SK-N-SH treated with all-trans-retinoic acid at 6 μM for 48 hours (cell line): ENCODE measurements at regions not wholly inside any gene's neighbourhood (a gene's known extent, or its start where the extent isn't known, plus 50 kb on each side); places are given as distances from the start of the nearest gene placed in this dataset.

Experiments used
- ATAC-seq: fragments of 200-7000 bp; cut with Tn5 transposase; 3 replicates; pipeline ENCODE4 v1.9.1; 2020; ENCODE audit warnings: mild to moderate bottlenecking, moderate library complexity
- ARNTL ChIP-seq: fragments of 450-650 bp; formaldehyde crosslinking; IDR thresholded peaks from 2 replicates; pipeline ENCODE4 v1.5.0; 2020; ENCODE audit warnings: low read depth, mild to moderate bottlenecking, moderate library complexity, borderline replicate concordance
- BACH2 ChIP-seq: fragments of 250-450 bp; sonication (Bioruptor Pico); IDR thresholded peaks from 2 replicates; pipeline ENCODE4 v1.9.0; 2021; ENCODE audit warnings: mild to moderate bottlenecking, borderline replicate concordance
- CREB5 ChIP-seq: fragments of 250-450 bp; sonication (Bioruptor Pico); IDR thresholded peaks from 2 replicates; pipeline ENCODE4 v1.5.1; 2020; ENCODE audit warnings: low read depth, mild to moderate bottlenecking, moderate library complexity
- CSDC2 ChIP-seq: fragments of 250-450 bp; sonication (Bioruptor Pico); IDR thresholded peaks from 2 replicates; pipeline ENCODE4 v1.5.0; 2020; ENCODE audit warnings: mild to moderate bottlenecking, moderate library complexity
- CSRNP3 ChIP-seq: fragments of 250-450 bp; sonication (Bioruptor Pico); IDR thresholded peaks from 2 replicates; pipeline ENCODE4 v1.5.1; 2021; ENCODE audit warnings: mild to moderate bottlenecking, moderate library complexity
- ESRRG ChIP-seq: fragments of 250-450 bp; sonication (Bioruptor Pico); IDR thresholded peaks from 2 replicates; pipeline ENCODE4 v1.6.1; 2021; ENCODE audit warnings: mild to moderate bottlenecking
- GLIS3 ChIP-seq: fragments of 250-450 bp; sonication (Bioruptor Pico); IDR thresholded peaks from 2 replicates; pipeline ENCODE4 v1.5.0; 2020; ENCODE audit warnings: mild to moderate bottlenecking, moderate library complexity
- ISL1 ChIP-seq: fragments of 250-450 bp; sonication (Bioruptor Pico); IDR thresholded peaks from 2 replicates; pipeline ENCODE4 v2.1.2; 2022; ENCODE audit warnings: mild to moderate bottlenecking, moderate library complexity
- OSR1 ChIP-seq: fragments of 250-450 bp; sonication (Bioruptor Pico); IDR thresholded peaks from 2 replicates; pipeline ENCODE4 v1.8.0; 2022; ENCODE audit warnings: moderate library complexity, mild to moderate bottlenecking, inconsistent platforms
- PATZ1 ChIP-seq: fragments of 250-450 bp; sonication (Bioruptor Pico); IDR thresholded peaks from 2 replicates; pipeline ENCODE4 v1.8.0; 2020; ENCODE audit warnings: mild to moderate bottlenecking, moderate library complexity, borderline replicate concordance
- POU6F1 ChIP-seq: fragments of 250-450 bp; sonication (Bioruptor Pico); IDR thresholded peaks from 2 replicates; pipeline ENCODE4 v1.8.0; 2021; ENCODE audit warnings: low read depth, mild to moderate bottlenecking, moderate library complexity, borderline replicate concordance
- PPARA ChIP-seq: fragments of 250-450 bp; sonication (Bioruptor Pico); IDR thresholded peaks from 2 replicates; pipeline ENCODE4 v1.5.0; 2020; ENCODE audit warnings: mild to moderate bottlenecking, borderline replicate concordance
- RARB ChIP-seq: fragments of 250-450 bp; sonication (Bioruptor Pico); IDR thresholded peaks from 2 replicates; pipeline ENCODE4 v1.8.0; 2021; ENCODE audit warnings: mild to moderate bottlenecking, moderate library complexity
- SNAI2 ChIP-seq: fragments of 250-450 bp; sonication (Bioruptor Pico); IDR thresholded peaks from 2 replicates; pipeline ENCODE4 v1.5.0; 2020; ENCODE audit warnings: mild to moderate bottlenecking, moderate library complexity
- TCF4 ChIP-seq: fragments of 250-450 bp; sonication (Bioruptor Pico); IDR thresholded peaks from 2 replicates; pipeline ENCODE4 v1.8.0; 2021; ENCODE audit warnings: mild to moderate bottlenecking, moderate library complexity, borderline replicate concordance
- TSHZ2 ChIP-seq: fragments of 250-450 bp; sonication (Bioruptor Pico); IDR thresholded peaks from 2 replicates; pipeline ENCODE4 v1.5.0; 2020; ENCODE audit warnings: mild to moderate bottlenecking, moderate library complexity
- ZC3H10 ChIP-seq: fragments of 250-450 bp; sonication (Bioruptor Pico); IDR thresholded peaks from 2 replicates; pipeline ENCODE4 v1.5.1; 2021; ENCODE audit warnings: mild to moderate bottlenecking, moderate library complexity
- ZFP3 ChIP-seq: fragments of 250-450 bp; sonication (Bioruptor Pico); IDR thresholded peaks from 2 replicates; pipeline ENCODE4 v1.5.0; 2020; ENCODE audit warnings: mild to moderate bottlenecking, moderate library complexity
- ZFP30 ChIP-seq: fragments of 450-650 bp; formaldehyde crosslinking; IDR thresholded peaks from 2 replicates; pipeline ENCODE4 v1.5.0; 2022; ENCODE audit warnings: mild to moderate bottlenecking, moderate library complexity
- ZNF565 ChIP-seq: fragments of 450-650 bp; formaldehyde crosslinking; conservative IDR thresholded peaks from 2 replicates; pipeline ENCODE4 v1.5.0; 2020; ENCODE audit warnings: low read depth, mild to moderate bottlenecking, moderate library complexity
- ZNF70 ChIP-seq: fragments of 450-650 bp; formaldehyde crosslinking; IDR thresholded peaks from 2 replicates; pipeline ENCODE4 v1.5.0; 2020; ENCODE audit warnings: mild to moderate bottlenecking, moderate library complexity
- ZNF8 ChIP-seq: fragments of 450-650 bp; formaldehyde crosslinking; IDR thresholded peaks from 2 replicates; pipeline ENCODE4 v1.5.0; 2020; ENCODE audit warnings: mild to moderate bottlenecking, moderate library complexity

- TF ChIP-seq CSRNP3 (CRISPR knock-in tag) (no peak), ZFP3 (CRISPR knock-in tag) (no peak), SNAI2 (no peak), ESRRG (no peak), PPARA (no peak), BACH2 (CRISPR knock-in tag) (no peak), POU6F1 (CRISPR knock-in tag) (no peak), ZFP30 (CRISPR knock-in tag) (no peak), ISL1 (CRISPR knock-in tag) (no peak), ZNF565 (CRISPR knock-in tag) (no peak)
- no peak for ATAC-seq
Measured at GRCh38 chr1:208788013-208788540, 543.9 kb upstream of the PLXNA2 start.

- ATAC-seq, result peak; percentile 88
- TF ChIP-seq CSDC2 (CRISPR knock-in tag) (0 out of 2 replicates have a peak, but pooled peaks have one; percentile 72), PPARA (no peak), RARB (CRISPR knock-in tag) (no peak), ZNF8 (CRISPR knock-in tag) (no peak)
Measured at GRCh38 chr1:208791456-208791855, 547.3 kb upstream of the PLXNA2 start.

GRCh38 chr1:208793861-208794345 is 549.7 kb upstream of the PLXNA2 start:
- no peak for ATAC-seq
- TF ChIP-seq CSRNP3 (CRISPR knock-in tag) (no peak), TSHZ2 (CRISPR knock-in tag) (no peak), TCF4 (CRISPR knock-in tag) (no peak)
- TF ChIP-seq, all 23 proteins: peak for 0

GRCh38 chr1:208799186-208799585 is 555.0 kb upstream of the PLXNA2 start:
- no peak for ATAC-seq
- TF ChIP-seq TCF4 (CRISPR knock-in tag), result no peak
- no peak for TF ChIP-seq ZNF565 (CRISPR knock-in tag)
- TF ChIP-seq GLIS3 (CRISPR knock-in tag), result no peak
- no peak for TF ChIP-seq ZC3H10
- TF ChIP-seq ZFP30 (CRISPR knock-in tag), result no peak
- TF ChIP-seq CREB5 (CRISPR knock-in tag), result no peak
- TF ChIP-seq CSDC2 (CRISPR knock-in tag), result no peak
- no peak for TF ChIP-seq ARNTL
- TF ChIP-seq RARB (CRISPR knock-in tag), result no peak
- TF ChIP-seq ZNF70 (CRISPR knock-in tag), result no peak
- TF ChIP-seq ESRRG, result no peak
- no peak for TF ChIP-seq CSRNP3 (CRISPR knock-in tag)
- no peak for TF ChIP-seq OSR1 (CRISPR knock-in tag)
- no peak for TF ChIP-seq ISL1 (CRISPR knock-in tag)
- TF ChIP-seq PATZ1 (CRISPR knock-in tag), result no peak
- no peak for TF ChIP-seq ZNF8 (CRISPR knock-in tag)
- TF ChIP-seq PPARA, result no peak
